ENCODE measurements at regions not wholly inside any gene's neighbourhood (a gene's known extent, or its start where the extent isn't known, plus 50 kb on each side); places are given as distances from the start of the nearest gene placed in this dataset.
"Not testable (repeated sequence)": the region's sequence is repeated elsewhere in the genome, so short reads cannot be mapped to it uniquely, and the experiment has no call there.

DNA sequence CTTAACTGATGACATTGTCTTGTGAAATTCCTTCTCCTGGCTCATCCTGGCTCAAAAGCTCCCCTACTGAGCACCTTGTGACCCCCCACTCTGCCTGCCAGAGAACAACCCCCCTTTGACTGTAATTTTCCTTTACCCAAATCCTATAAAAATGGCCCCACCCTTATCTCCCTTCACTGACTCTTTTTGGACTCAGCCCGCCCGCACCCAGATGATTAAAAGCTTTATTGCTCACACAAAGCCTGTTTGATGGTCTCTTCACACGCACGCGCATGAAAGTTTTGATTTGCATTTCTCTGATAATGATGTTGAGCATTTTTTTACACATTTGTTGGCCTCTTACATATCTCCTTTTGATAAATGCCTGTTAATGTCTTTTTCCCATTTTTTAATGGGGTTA lies 83.5 kb upstream of the MB21D2 start:
- TF ChIP-seq, protein P1, sequence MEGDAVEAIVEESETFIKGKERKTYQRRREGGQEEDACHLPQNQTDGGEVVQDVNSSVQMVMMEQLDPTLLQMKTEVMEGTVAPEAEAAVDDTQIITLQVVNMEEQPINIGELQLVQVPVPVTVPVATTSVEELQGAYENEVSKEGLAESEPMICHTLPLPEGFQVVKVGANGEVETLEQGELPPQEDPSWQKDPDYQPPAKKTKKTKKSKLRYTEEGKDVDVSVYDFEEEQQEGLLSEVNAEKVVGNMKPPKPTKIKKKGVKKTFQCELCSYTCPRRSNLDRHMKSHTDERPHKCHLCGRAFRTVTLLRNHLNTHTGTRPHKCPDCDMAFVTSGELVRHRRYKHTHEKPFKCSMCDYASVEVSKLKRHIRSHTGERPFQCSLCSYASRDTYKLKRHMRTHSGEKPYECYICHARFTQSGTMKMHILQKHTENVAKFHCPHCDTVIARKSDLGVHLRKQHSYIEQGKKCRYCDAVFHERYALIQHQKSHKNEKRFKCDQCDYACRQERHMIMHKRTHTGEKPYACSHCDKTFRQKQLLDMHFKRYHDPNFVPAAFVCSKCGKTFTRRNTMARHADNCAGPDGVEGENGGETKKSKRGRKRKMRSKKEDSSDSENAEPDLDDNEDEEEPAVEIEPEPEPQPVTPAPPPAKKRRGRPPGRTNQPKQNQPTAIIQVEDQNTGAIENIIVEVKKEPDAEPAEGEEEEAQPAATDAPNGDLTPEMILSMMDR (IDR thresholded peaks at IDR 0.05), result not testable (repeated sequence)
- TF ChIP-seq POLR2A (IDR thresholded peaks at IDR 0.05), result not testable (repeated sequence)

All from uterus (tissue), 2 donors.